HG03135 (cell line): ENCODE measurements at regions not wholly inside any gene's neighbourhood (a gene's known extent, or its start where the extent isn't known, plus 50 kb on each side); places are given as distances from the start of the nearest gene placed in this dataset.

Source experiments
- ATAC-seq: cut with Tn5 transposase; IDR thresholded peaks from one replicate; pipeline ENCODE4 v1.9.1; 2021; ENCODE audit warnings: mild to moderate bottlenecking, moderate library complexity; ENCODE audit not compliant: unreplicated experiment

GRCh38 chrX:38886112-38886511 is 84.9 kb downstream of the MID1IP1 start:
- ATAC-seq = no peak

GRCh38 chrX:38887222-38887621 is 86.0 kb downstream of the MID1IP1 start:
- ATAC-seq = no peak

- ATAC-seq = no peak
Measured at GRCh38 chrX:38890326-38890725, 89.1 kb downstream of the MID1IP1 start.

- ATAC-seq = no peak
Measured at GRCh38 chrX:38890963-38891362, 89.7 kb downstream of the MID1IP1 start.

GRCh38 chrX:38891641-38892413 is 90.6 kb downstream of the MID1IP1 start:
- peak; percentile 90 for ATAC-seq

GRCh38 chrX:38893441-38893840 is 92.2 kb downstream of the MID1IP1 start:
- ATAC-seq = no peak

GRCh38 chrX:38895775-38896174 is 94.5 kb downstream of the MID1IP1 start:
- ATAC-seq = no peak

- no peak for ATAC-seq
Measured at GRCh38 chrX:38896724-38897298, 95.6 kb downstream of the MID1IP1 start.

GRCh38 chrX:38898261-38898660 is 97.0 kb downstream of the MID1IP1 start:
- ATAC-seq = no peak

- ATAC-seq = no peak
Measured at GRCh38 chrX:38899650-38900049, 98.4 kb downstream of the MID1IP1 start.

GRCh38 chrX:38900719-38901118 is 99.5 kb downstream of the MID1IP1 start:
- no peak for ATAC-seq

- no peak for ATAC-seq
Measured at GRCh38 chrX:38902972-38903492, 101.8 kb downstream of the MID1IP1 start.

GRCh38 chrX:38916801-38917200 is 115.5 kb downstream of the MID1IP1 start:
- ATAC-seq = no peak

GRCh38 chrX:38917954-38918353 is 116.7 kb downstream of the MID1IP1 start:
- ATAC-seq = no peak

GRCh38 chrX:38919202-38919601 is 117.9 kb downstream of the MID1IP1 start:
- no peak for ATAC-seq

GRCh38 chrX:38919853-38920528 is 118.7 kb downstream of the MID1IP1 start:
- no peak for ATAC-seq

- no peak for ATAC-seq
Measured at GRCh38 chrX:38923451-38923969, 122.3 kb downstream of the MID1IP1 start.

GRCh38 chrX:38927592-38927991 is 126.3 kb downstream of the MID1IP1 start:
- ATAC-seq = no peak

GRCh38 chrX:38929966-38930421 is 128.7 kb downstream of the MID1IP1 start:
- no peak for ATAC-seq

GRCh38 chrX:38930474-38930873 is 129.2 kb downstream of the MID1IP1 start:
- no peak for ATAC-seq

- ATAC-seq = no peak
Measured at GRCh38 chrX:38935561-38935960, 134.3 kb downstream of the MID1IP1 start.
